HG03175 (cell line): ENCODE measurements at regions not wholly inside any gene's neighbourhood (a gene's known extent, or its start where the extent isn't known, plus 50 kb on each side); places are given as distances from the start of the nearest gene placed in this dataset.

ENCODE experiments used
- ATAC-seq: cut with Tn5 transposase; IDR thresholded peaks from one replicate; pipeline ENCODE4 v1.9.1; 2021; ENCODE audit warnings: mild to moderate bottlenecking, moderate library complexity; ENCODE audit not compliant: unreplicated experiment

GRCh38 chr20:9981829-9982228 lies 53.0 kb upstream of the ANKEF1 start:
- ATAC-seq: no peak

- peak; percentile 95 for ATAC-seq
These were observed 56.3 kb upstream of the ANKEF1 start for GRCh38 chr20:9978397-9979004.

GRCh38 chr20:9977629-9978028 lies 57.2 kb upstream of the ANKEF1 start:
- ATAC-seq: no peak

- ATAC-seq: no peak
These were observed 60.5 kb upstream of the ANKEF1 start for GRCh38 chr20:9974324-9974723.

- no peak for ATAC-seq
These were observed 63.0 kb upstream of the ANKEF1 start for GRCh38 chr20:9971746-9972145.

GRCh38 chr20:9969626-9970025 lies 65.2 kb upstream of the ANKEF1 start:
- no peak for ATAC-seq

GRCh38 chr20:9968015-9968414 lies 66.8 kb upstream of the ANKEF1 start:
- no peak for ATAC-seq

GRCh38 chr20:9966966-9967365 lies 67.8 kb upstream of the ANKEF1 start:
- ATAC-seq: no peak

- ATAC-seq: no peak
These were observed 71.8 kb upstream of the ANKEF1 start for GRCh38 chr20:9963029-9963428.

- ATAC-seq: no peak
These were observed 76.1 kb upstream of the ANKEF1 start for GRCh38 chr20:9958693-9959092.

- no peak for ATAC-seq
These were observed 79.1 kb upstream of the ANKEF1 start for GRCh38 chr20:9955646-9956045.

- ATAC-seq: no peak
These were observed 85.2 kb upstream of the ANKEF1 start for GRCh38 chr20:9949563-9949962.

GRCh38 chr20:9945408-9945807 lies 89.4 kb upstream of the ANKEF1 start:
- no peak for ATAC-seq

GRCh38 chr20:9942736-9943135 lies 92.1 kb upstream of the ANKEF1 start:
- no peak for ATAC-seq

GRCh38 chr20:9940329-9940728 lies 94.5 kb upstream of the ANKEF1 start:
- no peak for ATAC-seq

- ATAC-seq: no peak
These were observed 95.6 kb upstream of the ANKEF1 start for GRCh38 chr20:9939231-9939630.

- no peak for ATAC-seq
These were observed 96.4 kb upstream of the PAK5 start for GRCh38 chr20:9935285-9935684.

- ATAC-seq: no peak
These were observed 91.3 kb upstream of the PAK5 start for GRCh38 chr20:9930142-9930541.

GRCh38 chr20:9928955-9929354 lies 90.1 kb upstream of the PAK5 start:
- ATAC-seq: no peak

- ATAC-seq: peak; percentile 82
These were observed 89.4 kb upstream of the PAK5 start for GRCh38 chr20:9928281-9928737.

- ATAC-seq: no peak
These were observed 88.3 kb upstream of the PAK5 start for GRCh38 chr20:9927224-9927623.

GRCh38 chr20:9926476-9926875 lies 87.6 kb upstream of the PAK5 start:
- no peak for ATAC-seq

- ATAC-seq: no peak
These were observed 87.1 kb upstream of the PAK5 start for GRCh38 chr20:9926007-9926406.
